NCI-H82 treated with DMSO at 0.1 percent for 48 hours (cell line): ENCODE measurements at regions not wholly inside any gene's neighbourhood (a gene's known extent, or its start where the extent isn't known, plus 50 kb on each side); places are given as distances from the start of the nearest gene placed in this dataset.
"Not testable (repeated sequence)": the region's sequence is repeated elsewhere in the genome, so short reads cannot be mapped to it uniquely, and the experiment has no call there.

Experiments used
- DNase-seq: peaks from one replicate; lab custom pipeline; 2025; ENCODE audit not compliant: unreplicated experiment; lab: John Stamatoyannopoulos, UW

DNA sequence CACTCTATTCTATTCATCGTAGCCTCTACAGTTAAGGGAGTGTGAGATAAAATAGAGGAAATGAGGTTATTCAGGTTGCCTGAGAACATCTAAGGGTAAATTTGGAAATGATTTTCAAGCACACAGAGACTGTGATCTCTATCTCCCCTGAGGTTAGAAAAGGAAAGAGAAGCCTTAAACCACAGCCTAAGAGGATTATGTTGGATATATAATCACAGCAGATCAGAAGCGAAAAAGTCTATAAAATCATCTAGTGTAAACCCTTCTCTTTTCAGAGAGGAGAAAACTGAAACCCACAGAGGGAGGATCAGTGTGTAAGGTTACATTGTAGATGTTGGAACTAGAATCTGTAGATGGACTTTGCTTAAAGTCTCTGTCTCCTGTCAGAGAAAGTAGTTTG is 90.6 kb upstream of the SEMA3E start:
- DNase-seq = peak; percentile 90

- no peak for DNase-seq
These were observed 89.4 kb upstream of the SEMA3E start for GRCh38 chr7:83738291-83738835.

DNA sequence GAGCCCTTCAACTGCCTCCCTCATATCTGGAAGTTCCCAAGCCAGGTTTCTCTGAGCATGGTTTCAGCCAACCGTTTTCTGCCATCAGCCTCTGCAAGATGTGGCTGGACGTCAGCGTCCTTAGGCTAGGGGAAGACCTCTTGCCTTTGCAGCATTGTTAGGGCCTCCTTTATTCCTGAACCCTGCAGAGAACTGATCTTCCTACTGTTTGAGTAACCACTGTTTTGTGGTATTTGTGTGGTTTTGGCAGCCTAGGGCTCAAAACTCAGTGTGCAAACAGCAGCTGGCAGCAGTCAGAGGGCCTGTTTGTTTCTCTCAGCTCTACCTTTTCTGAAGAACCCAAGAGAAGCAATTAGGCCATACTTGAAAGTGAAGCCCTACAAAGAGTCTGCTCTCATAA is 83.4 kb upstream of the SEMA3E start:
- DNase-seq = no peak

GRCh38 chr7:83731154-83731553 is 82.2 kb upstream of the SEMA3E start:
- no peak for DNase-seq

- not testable (repeated sequence) for DNase-seq
These were observed 68.0 kb upstream of the SEMA3E start for GRCh38 chr7:83716923-83717322.

DNA sequence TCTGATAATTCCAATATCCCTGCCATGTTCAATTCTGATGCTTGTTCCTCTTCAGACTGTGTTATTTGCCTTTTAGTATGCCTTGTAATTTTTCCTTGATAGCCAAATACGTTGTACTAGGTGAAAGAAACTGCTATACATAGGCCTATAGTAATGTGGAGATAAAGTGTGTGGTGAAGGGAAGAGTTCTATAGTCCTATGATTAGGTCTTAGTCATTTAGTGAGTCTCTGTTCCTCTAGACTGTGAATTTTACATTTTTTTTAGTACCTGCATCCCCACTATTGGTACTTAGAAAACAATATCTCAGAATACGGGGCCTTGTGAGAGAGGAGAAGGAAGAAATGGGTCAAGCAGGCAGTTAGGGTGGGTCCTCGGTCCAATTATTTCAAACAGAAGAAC is 59.6 kb upstream of the SEMA3E start:
- no peak for DNase-seq

- DNase-seq = no peak
These were observed 55.6 kb upstream of the SEMA3E start for GRCh38 chr7:83704564-83704963.

GRCh38 chr7:83702446-83702845 is 53.5 kb upstream of the SEMA3E start:
- DNase-seq = no peak

GRCh38 chr7:83701736-83702135 is 52.8 kb upstream of the SEMA3E start:
- DNase-seq = no peak
